HG03565 (cell line): ENCODE measurements at regions not wholly inside any gene's neighbourhood (a gene's known extent, or its start where the extent isn't known, plus 50 kb on each side); places are given as distances from the start of the nearest gene placed in this dataset.
A peak's percentile ranks its signal among the peaks of the same experiment; 100 is the strongest.

Experiments
- ATAC-seq: cut with Tn5 transposase; IDR thresholded peaks from one replicate; pipeline ENCODE4 v1.9.1; 2021; ENCODE audit warnings: mild to moderate bottlenecking, moderate library complexity; ENCODE audit not compliant: unreplicated experiment

GRCh38 chr15:87634361-87634760 lies 622.2 kb downstream of the NTRK3 start:
- ATAC-seq, result no peak

GRCh38 chr15:87633525-87633924 lies 623.0 kb downstream of the NTRK3 start:
- ATAC-seq, result no peak

- no peak for ATAC-seq
Measured at GRCh38 chr15:87632364-87632763, 624.2 kb downstream of the NTRK3 start.

GRCh38 chr15:87631775-87632174 lies 624.8 kb downstream of the NTRK3 start:
- no peak for ATAC-seq

- no peak for ATAC-seq
Measured at GRCh38 chr15:87631093-87631492, 625.4 kb downstream of the NTRK3 start.

GRCh38 chr15:87628311-87628710 lies 628.2 kb downstream of the NTRK3 start:
- ATAC-seq, result no peak

GRCh38 chr15:87626860-87627259 lies 629.7 kb downstream of the NTRK3 start:
- no peak for ATAC-seq

- no peak for ATAC-seq
Measured at GRCh38 chr15:87623832-87624231, 632.7 kb downstream of the NTRK3 start.

GRCh38 chr15:87620393-87620792 lies 636.1 kb downstream of the NTRK3 start:
- no peak for ATAC-seq

- no peak for ATAC-seq
Measured at GRCh38 chr15:87619161-87619960, 637.2 kb downstream of the NTRK3 start.

- ATAC-seq, result no peak
Measured at GRCh38 chr15:87618203-87618725, 638.3 kb downstream of the NTRK3 start.

GRCh38 chr15:87614704-87615103 lies 641.8 kb downstream of the NTRK3 start:
- ATAC-seq, result no peak

- no peak for ATAC-seq
Measured at GRCh38 chr15:87610366-87610765, 646.2 kb downstream of the NTRK3 start.

GRCh38 chr15:87609894-87610293 lies 646.6 kb downstream of the NTRK3 start:
- ATAC-seq, result no peak

- ATAC-seq, result no peak
Measured at GRCh38 chr15:87609474-87609873, 647.1 kb downstream of the NTRK3 start.

GRCh38 chr15:87608238-87609028 lies 648.1 kb downstream of the NTRK3 start:
- no peak for ATAC-seq

- no peak for ATAC-seq
Measured at GRCh38 chr15:87606971-87607370, 649.6 kb downstream of the NTRK3 start.

- peak; percentile 64 for ATAC-seq
Measured at GRCh38 chr15:87604857-87605446, 651.6 kb downstream of the NTRK3 start.

- ATAC-seq, result no peak
Measured at GRCh38 chr15:87602371-87602770, 654.2 kb downstream of the NTRK3 start.

GRCh38 chr15:87599616-87600015 lies 656.9 kb downstream of the NTRK3 start:
- no peak for ATAC-seq

GRCh38 chr15:87597346-87598052 lies 659.0 kb downstream of the NTRK3 start:
- ATAC-seq, result no peak
